ENCODE measurements at regions not wholly inside any gene's neighbourhood (a gene's known extent, or its start where the extent isn't known, plus 50 kb on each side); places are given as distances from the start of the nearest gene placed in this dataset.

DNA sequence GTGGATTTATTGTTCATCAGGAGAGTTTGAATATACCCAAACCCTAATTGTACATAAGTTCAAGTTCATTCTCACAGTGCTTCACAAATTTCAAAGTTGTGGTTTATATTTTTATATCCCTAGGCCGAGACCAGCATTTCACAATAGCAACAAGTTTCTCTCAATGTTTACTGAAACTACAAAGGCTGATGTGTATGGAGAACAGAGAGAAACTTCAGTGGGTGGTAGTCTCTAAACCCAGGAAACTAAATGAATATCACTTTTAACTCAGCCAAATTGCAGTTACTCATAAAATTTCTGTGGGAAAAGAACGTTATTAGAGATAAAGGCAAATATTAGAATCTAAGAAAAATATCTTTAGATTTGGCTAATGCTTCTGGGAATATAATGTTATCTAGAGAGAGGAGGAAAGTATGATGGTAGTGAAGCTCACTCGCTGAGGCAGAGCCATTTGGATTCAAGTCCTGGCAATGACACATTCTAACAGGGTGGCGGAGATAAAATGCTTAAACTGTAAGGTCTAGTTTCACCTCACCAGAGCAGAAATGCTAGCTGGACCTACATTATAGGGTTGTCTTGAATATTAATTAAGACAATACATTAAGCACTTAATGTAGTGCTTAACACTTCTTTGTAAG, 514.8 kb downstream of the EPHA3 start:
- H3K4me3 ChIP-seq (ENCODE audit: control insufficient read depth in 1 of 7, extremely low read depth in 1 of 7, insufficient read depth in 4 of 7, low read depth in 2 of 7, low read length in 6 of 7) = no peak overlapping the region
- no peak for DNase-seq
- POLR2A ChIA-PET = interaction anchor here (0.6 kb wide), 1 partner anchor 459 kb away, joined by 3 read pairs; no protein-coding TSS in a partner anchor
- no peaks in the 10 kb centered on the region for H3K36me3 ChIP-seq (ENCODE audit: control insufficient read depth in 4 of 4, insufficient read depth in 4 of 4, low read length in 3 of 4)
- CTCF ChIA-PET = no interaction called here
- 90% methylated on average over 1 of the region's 4 CpGs for WGBS (ENCODE audit: insufficient coverage)
- H3K9me3 ChIP-seq (ENCODE audit: control extremely low read depth in 1 of 5, control insufficient read depth in 4 of 5, insufficient read depth in 2 of 5, low read depth in 1 of 5, low read length in 4 of 5) = no peaks in the 10 kb centered on the region
- H3K4me1 ChIP-seq (ENCODE audit: control extremely low read depth in 1 of 4, control insufficient read depth in 4 of 4, insufficient read depth in 4 of 4, low read length in 3 of 4) = no peaks in the 10 kb centered on the region
- H3K27me3 ChIP-seq (replicated peaks in 2 of 5; ENCODE audit: control insufficient read depth in 4 of 5, insufficient read depth in 5 of 5, low read length in 4 of 5) = no peaks in the 10 kb centered on the region
- no peak overlapping the region for H3K27ac ChIP-seq (ENCODE audit: insufficient read depth in 1 of 2, low read depth in 1 of 2, low read length in 2 of 2, poor library complexity in 1 of 2, severe bottlenecking in 2 of 2)

DNA sequence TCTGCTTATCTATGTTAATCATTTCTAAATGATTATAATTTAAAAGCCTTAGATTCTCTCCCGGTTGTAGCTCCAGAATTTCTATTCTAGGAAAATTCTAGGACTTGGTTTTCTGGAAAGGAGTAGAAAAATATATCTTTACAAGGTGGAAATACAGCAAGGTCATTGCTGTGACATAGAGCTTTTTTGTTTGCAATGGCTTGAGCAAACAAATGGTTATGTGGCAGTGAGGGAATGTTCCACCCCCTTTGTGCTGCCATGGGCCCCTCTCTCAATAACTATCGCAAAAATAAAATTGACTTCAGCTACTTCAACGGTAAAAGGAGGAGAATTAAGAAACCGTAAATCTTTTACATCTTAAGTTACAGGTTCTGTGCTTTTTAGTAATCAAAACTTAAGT, 517.1 kb downstream of the EPHA3 start:
- no peak overlapping the region for H3K4me3 ChIP-seq (ENCODE audit: control insufficient read depth in 1 of 7, extremely low read depth in 1 of 7, insufficient read depth in 4 of 7, low read depth in 2 of 7, low read length in 6 of 7)
- ChIA-PET POLR2A (no interaction called here), CTCF (no interaction called here)
- H3K27me3 ChIP-seq (replicated peaks in 2 of 5; ENCODE audit: control insufficient read depth in 4 of 5, insufficient read depth in 5 of 5, low read length in 4 of 5) = no peaks in the 10 kb centered on the region
- H3K27ac ChIP-seq (ENCODE audit: insufficient read depth in 1 of 2, low read depth in 1 of 2, low read length in 2 of 2, poor library complexity in 1 of 2, severe bottlenecking in 2 of 2) = no peak overlapping the region
- no peaks in the 10 kb centered on the region for H3K4me1 ChIP-seq (ENCODE audit: control extremely low read depth in 1 of 4, control insufficient read depth in 4 of 4, insufficient read depth in 4 of 4, low read length in 3 of 4)
- H3K36me3 ChIP-seq (ENCODE audit: control insufficient read depth in 4 of 4, insufficient read depth in 4 of 4, low read length in 3 of 4) = no peaks in the 10 kb centered on the region
- 94% methylated on average over 2 of the region's 4 CpGs for WGBS (ENCODE audit: insufficient coverage)
- peaks cover 0 to 2% (median 0%) of the 10 kb centered on the region in 5 experiments for H3K9me3 ChIP-seq (ENCODE audit: control extremely low read depth in 1 of 5, control insufficient read depth in 4 of 5, insufficient read depth in 2 of 5, low read depth in 1 of 5, low read length in 4 of 5)
- DNase-seq = no peak

DNA sequence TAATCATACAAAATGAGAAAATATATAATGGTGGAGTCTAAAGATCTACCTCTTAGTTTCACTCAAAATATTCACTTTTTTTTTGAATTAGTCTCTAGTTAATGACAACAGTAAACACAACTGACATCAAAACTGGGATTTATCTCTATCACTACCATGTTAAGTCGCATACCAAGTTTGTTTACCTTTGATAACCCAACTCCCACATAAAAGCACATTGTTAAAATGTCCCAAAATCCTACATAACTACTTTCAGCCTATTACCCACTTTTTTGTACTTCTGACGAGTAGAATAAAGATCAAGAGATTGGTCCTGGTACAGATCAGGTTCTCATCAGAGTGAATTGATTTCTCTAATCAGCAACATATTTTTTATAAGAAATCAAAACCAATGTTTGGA, 518.5 kb downstream of the EPHA3 start:
- Histone ChIP-seq H3K27me3 (replicated peaks in 2 of 5; ENCODE audit: control insufficient read depth in 4 of 5, insufficient read depth in 5 of 5, low read length in 4 of 5) (no peaks in the 10 kb centered on the region), H3K27ac (ENCODE audit: insufficient read depth in 1 of 2, low read depth in 1 of 2, low read length in 2 of 2, poor library complexity in 1 of 2, severe bottlenecking in 2 of 2) (no peak overlapping the region), H3K9me3 (ENCODE audit: control extremely low read depth in 1 of 5, control insufficient read depth in 4 of 5, insufficient read depth in 2 of 5, low read depth in 1 of 5, low read length in 4 of 5) (peaks cover 0 to 2% (median 0%) of the 10 kb centered on the region in 5 experiments), H3K4me3 (ENCODE audit: control insufficient read depth in 1 of 7, extremely low read depth in 1 of 7, insufficient read depth in 4 of 7, low read depth in 2 of 7, low read length in 6 of 7) (no peak overlapping the region), H3K4me1 (ENCODE audit: control extremely low read depth in 1 of 4, control insufficient read depth in 4 of 4, insufficient read depth in 4 of 4, low read length in 3 of 4) (no peaks in the 10 kb centered on the region), H3K36me3 (ENCODE audit: control insufficient read depth in 4 of 4, insufficient read depth in 4 of 4, low read length in 3 of 4) (no peaks in the 10 kb centered on the region)
- no CpG with 5 or more reads among the region's 2 CpGs for WGBS (ENCODE audit: insufficient coverage)
- ChIA-PET CTCF (no interaction called here), POLR2A (no interaction called here)
- no peak for DNase-seq

DNA sequence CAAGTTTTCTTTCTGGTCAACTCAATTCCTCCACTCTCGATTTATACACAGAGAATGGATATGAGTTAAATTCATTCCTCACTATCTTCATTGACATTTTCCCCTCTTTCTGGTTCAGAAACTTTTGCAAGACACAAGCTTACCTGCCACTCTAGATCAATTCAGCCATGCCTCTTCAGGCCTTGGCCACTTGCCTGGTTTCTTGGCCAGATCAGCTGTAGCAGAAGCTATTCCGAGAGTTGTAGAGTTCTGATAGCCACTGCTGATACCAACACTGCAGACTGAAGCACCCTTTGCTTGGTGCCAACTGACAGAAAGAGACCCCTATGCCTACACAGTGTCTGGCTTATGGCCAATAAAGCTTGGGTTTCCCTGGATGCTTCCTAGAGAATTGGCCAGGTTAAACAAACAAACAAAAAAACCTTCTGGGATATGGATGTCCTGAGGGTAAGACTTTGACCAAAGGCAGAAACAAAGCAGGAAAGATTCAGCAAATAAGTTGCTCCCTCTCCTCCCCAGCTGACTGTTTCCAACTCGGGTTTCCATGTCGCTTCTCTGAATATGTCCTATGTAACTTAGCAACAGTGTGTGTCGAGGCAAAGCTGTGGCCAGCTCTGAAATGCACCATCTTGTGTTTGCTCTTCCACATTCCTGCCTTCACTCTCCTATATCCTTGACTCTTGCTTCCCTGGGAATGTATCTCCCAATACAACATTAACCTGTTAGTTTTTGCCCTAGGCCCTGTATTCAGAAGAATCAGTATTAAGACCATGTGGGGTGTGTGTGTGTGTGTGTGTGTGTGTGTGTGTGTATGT, 521.6 kb downstream of the EPHA3 start:
- ChIA-PET CTCF (no interaction called here), POLR2A (interaction anchor here (0.6 kb wide), 1 partner anchor 8 kb away, joined by 3 read pairs; no protein-coding TSS in a partner anchor)
- Histone ChIP-seq H3K4me3 (ENCODE audit: control insufficient read depth in 1 of 7, extremely low read depth in 1 of 7, insufficient read depth in 4 of 7, low read depth in 2 of 7, low read length in 6 of 7) (no peak overlapping the region), H3K27ac (ENCODE audit: insufficient read depth in 1 of 2, low read depth in 1 of 2, low read length in 2 of 2, poor library complexity in 1 of 2, severe bottlenecking in 2 of 2) (no peak overlapping the region), H3K27me3 (replicated peaks in 2 of 5; ENCODE audit: control insufficient read depth in 4 of 5, insufficient read depth in 5 of 5, low read length in 4 of 5) (no peaks in the 10 kb centered on the region), H3K36me3 (ENCODE audit: control insufficient read depth in 4 of 4, insufficient read depth in 4 of 4, low read length in 3 of 4) (no peaks in the 10 kb centered on the region), H3K4me1 (ENCODE audit: control extremely low read depth in 1 of 4, control insufficient read depth in 4 of 4, insufficient read depth in 4 of 4, low read length in 3 of 4) (no peaks in the 10 kb centered on the region), H3K9me3 (ENCODE audit: control extremely low read depth in 1 of 5, control insufficient read depth in 4 of 5, insufficient read depth in 2 of 5, low read depth in 1 of 5, low read length in 4 of 5) (peaks cover 0 to 2% (median 0%) of the 10 kb centered on the region in 5 experiments)
- no peak for DNase-seq
- 100% methylated on average over 4 of the region's 5 CpGs for WGBS (ENCODE audit: insufficient coverage)

DNA sequence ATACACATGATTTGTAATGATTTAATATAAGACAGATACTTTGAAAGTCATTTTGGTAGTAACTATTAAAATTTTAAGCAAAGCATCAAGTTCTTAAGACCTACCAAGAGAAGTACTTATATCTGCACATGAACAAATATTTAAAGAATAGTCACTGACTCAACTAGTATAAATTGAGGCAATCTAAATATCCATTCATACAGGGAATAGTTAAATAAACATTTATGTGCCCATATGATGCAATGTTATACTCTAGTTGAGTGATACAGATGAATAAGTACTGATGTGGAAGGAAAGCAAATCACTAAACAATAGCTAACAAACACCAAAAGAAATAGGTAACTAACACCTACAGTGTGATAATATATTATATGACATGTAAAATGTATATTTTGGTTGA, 527.7 kb downstream of the EPHA3 start:
- Histone ChIP-seq H3K36me3 (ENCODE audit: control insufficient read depth in 4 of 4, insufficient read depth in 4 of 4, low read length in 3 of 4) (no peaks in the 10 kb centered on the region), H3K9me3 (ENCODE audit: control extremely low read depth in 1 of 5, control insufficient read depth in 4 of 5, insufficient read depth in 2 of 5, low read depth in 1 of 5, low read length in 4 of 5) (peaks cover 0 to under 1% (median 0%) of the 10 kb centered on the region in 5 experiments), H3K4me3 (ENCODE audit: control insufficient read depth in 1 of 7, extremely low read depth in 1 of 7, insufficient read depth in 4 of 7, low read depth in 2 of 7, low read length in 6 of 7) (no peak overlapping the region), H3K4me1 (ENCODE audit: control extremely low read depth in 1 of 4, control insufficient read depth in 4 of 4, insufficient read depth in 4 of 4, low read length in 3 of 4) (no peaks in the 10 kb centered on the region), H3K27ac (ENCODE audit: insufficient read depth in 1 of 2, low read depth in 1 of 2, low read length in 2 of 2, poor library complexity in 1 of 2, severe bottlenecking in 2 of 2) (no peak overlapping the region), H3K27me3 (replicated peaks in 2 of 5; ENCODE audit: control insufficient read depth in 4 of 5, insufficient read depth in 5 of 5, low read length in 4 of 5) (no peaks in the 10 kb centered on the region)
- ChIA-PET POLR2A (no interaction called here), CTCF (no interaction called here)
- no peak for DNase-seq

DNA sequence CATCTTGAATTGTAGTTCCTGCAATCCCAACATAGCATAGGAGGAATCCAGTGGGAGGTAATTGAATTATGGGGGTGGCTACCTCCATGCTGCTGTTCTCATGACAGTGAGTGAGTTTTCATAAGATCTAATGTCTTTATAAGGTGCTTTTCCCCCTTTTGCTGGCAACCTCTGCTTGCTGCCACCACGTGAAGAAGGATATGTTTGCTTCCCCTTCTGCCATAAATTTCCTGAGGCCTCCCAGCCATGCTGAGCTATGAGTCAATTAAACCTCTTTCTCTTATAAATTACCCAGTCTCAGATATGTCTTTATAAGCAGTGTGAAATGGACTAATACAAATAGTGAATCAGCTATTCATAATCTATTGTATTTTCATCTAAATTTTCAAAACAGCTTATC, 537.3 kb downstream of the EPHA3 start:
- CTCF ChIA-PET = no interaction called here
- Histone ChIP-seq H3K27ac (ENCODE audit: insufficient read depth in 1 of 2, low read depth in 1 of 2, low read length in 2 of 2, poor library complexity in 1 of 2, severe bottlenecking in 2 of 2) (no peak overlapping the region), H3K36me3 (ENCODE audit: control insufficient read depth in 4 of 4, insufficient read depth in 4 of 4, low read length in 3 of 4) (no peaks in the 10 kb centered on the region), H3K27me3 (replicated peaks in 2 of 5; ENCODE audit: control insufficient read depth in 4 of 5, insufficient read depth in 5 of 5, low read length in 4 of 5) (no peaks in the 10 kb centered on the region), H3K9me3 (ENCODE audit: control extremely low read depth in 1 of 5, control insufficient read depth in 4 of 5, insufficient read depth in 2 of 5, low read depth in 1 of 5, low read length in 4 of 5) (peaks cover 0 to 2% (median 0%) of the 10 kb centered on the region in 5 experiments), H3K4me1 (ENCODE audit: control extremely low read depth in 1 of 4, control insufficient read depth in 4 of 4, insufficient read depth in 4 of 4, low read length in 3 of 4) (no peaks in the 10 kb centered on the region), H3K4me3 (ENCODE audit: control insufficient read depth in 1 of 7, extremely low read depth in 1 of 7, insufficient read depth in 4 of 7, low read depth in 2 of 7, low read length in 6 of 7) (no peak overlapping the region)
- POLR2A ChIA-PET = no interaction called here
- no CpG with 5 or more reads among the region's 1 CpG for WGBS (ENCODE audit: insufficient coverage)
- no peak for DNase-seq

DNA sequence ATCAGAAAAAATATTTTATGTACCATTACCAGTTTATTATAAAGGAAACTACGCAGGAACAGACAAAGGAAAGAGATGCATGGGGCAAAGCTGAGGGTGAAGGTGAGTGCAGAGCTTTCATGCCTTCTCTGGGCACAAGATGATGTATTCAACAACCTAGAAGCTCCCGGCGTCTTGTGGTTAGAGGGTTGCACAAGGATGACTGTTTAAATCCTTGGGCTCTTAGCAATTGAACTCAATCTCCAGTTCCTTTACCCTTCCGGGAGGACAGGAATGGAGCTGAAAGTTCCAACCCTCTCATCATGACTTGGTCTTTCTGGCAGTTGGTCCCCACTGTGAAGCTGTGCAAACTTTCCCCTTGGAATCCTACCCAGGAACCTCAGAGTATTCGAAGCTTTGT, 542.0 kb downstream of the EPHA3 start:
- 100% methylated on average over 3 of the region's 5 CpGs for WGBS (ENCODE audit: insufficient coverage)
- CTCF ChIA-PET = no interaction called here
- Histone ChIP-seq H3K4me3 (ENCODE audit: control insufficient read depth in 1 of 7, extremely low read depth in 1 of 7, insufficient read depth in 4 of 7, low read depth in 2 of 7, low read length in 6 of 7) (no peak overlapping the region), H3K4me1 (ENCODE audit: control extremely low read depth in 1 of 4, control insufficient read depth in 4 of 4, insufficient read depth in 4 of 4, low read length in 3 of 4) (no peaks in the 10 kb centered on the region), H3K36me3 (ENCODE audit: control insufficient read depth in 4 of 4, insufficient read depth in 4 of 4, low read length in 3 of 4) (no peaks in the 10 kb centered on the region), H3K27me3 (replicated peaks in 2 of 5; ENCODE audit: control insufficient read depth in 4 of 5, insufficient read depth in 5 of 5, low read length in 4 of 5) (no peaks in the 10 kb centered on the region), H3K27ac (ENCODE audit: insufficient read depth in 1 of 2, low read depth in 1 of 2, low read length in 2 of 2, poor library complexity in 1 of 2, severe bottlenecking in 2 of 2) (no peak overlapping the region), H3K9me3 (ENCODE audit: control extremely low read depth in 1 of 5, control insufficient read depth in 4 of 5, insufficient read depth in 2 of 5, low read depth in 1 of 5, low read length in 4 of 5) (no peaks in the 10 kb centered on the region)
- POLR2A ChIA-PET = no interaction called here
- no peak for DNase-seq

All from common myeloid progenitor, CD34-positive (primary cell).